Testis (tissue), 2 donors: ENCODE measurements at regions not wholly inside any gene's neighbourhood (a gene's known extent, or its start where the extent isn't known, plus 50 kb on each side); places are given as distances from the start of the nearest gene placed in this dataset.

Experiments used
- DNase-seq: peaks from one replicate; pipeline ENCODE4 v3.0.0-alpha.2; 2019
- H3K27ac ChIP-seq, 2 donors: fragments of 200-600 bp; sonication (generic); one replicate each; pipeline ENCODE4 v1.5.1; 2019
- H3K27me3 ChIP-seq: fragments of 200-600 bp; sonication (generic); one replicate; pipeline ENCODE4 v1.5.1; 2019
- H3K36me3 ChIP-seq: fragments of 200-600 bp; sonication (generic); one replicate; pipeline ENCODE4 v1.5.1; 2017; ENCODE audit warnings: low read depth; ENCODE audit errors: missing control alignments
- H3K4me1 ChIP-seq: fragments of 200-600 bp; sonication (generic); one replicate; pipeline ENCODE4 v1.5.1; 2019
- H3K4me3 ChIP-seq, 2 donors: fragments of 200-600 bp; sonication (generic); one replicate each; pipeline ENCODE4 v1.5.1; 2017 to 2019
- H3K9me3 ChIP-seq: fragments of 200-600 bp; sonication (generic); one replicate; pipeline ENCODE4 v1.5.1; 2017
- CTCF ChIP-seq, 3 experiments: fragments of 450-650 bp in 2 of 3; fragments of 200-600 bp in 1 of 3; sonication (generic) in 1 of 3; IDR thresholded peaks; one replicate each; pipeline ENCODE4 v1.5.1; 2016 to 2019; ENCODE audit warnings: antibody characterized with exemption in 3 of 3, mild to moderate bottlenecking in 2 of 3, moderate library complexity in 1 of 3
- POLR2A ChIP-seq: fragments of 450-650 bp; IDR thresholded peaks from one replicate; pipeline ENCODE4 v1.6.1; 2017; ENCODE audit warnings: antibody characterized with exemption, mild to moderate bottlenecking, moderate library complexity
- WGBS, 2 donors: methylation state at CpG; one replicate each; pipeline ENCODE4 v1.1.5; 2018; 5-methylcytosine and 5-hydroxymethylcytosine counted together
- intact Hi-C: fragments of 100-400 bp; cut with DNase I; formaldehyde crosslinking; loops from one replicate; pipeline ENCODE4 v1.15.1; 2023; ENCODE audit warnings: low total_unique reads

DNA sequence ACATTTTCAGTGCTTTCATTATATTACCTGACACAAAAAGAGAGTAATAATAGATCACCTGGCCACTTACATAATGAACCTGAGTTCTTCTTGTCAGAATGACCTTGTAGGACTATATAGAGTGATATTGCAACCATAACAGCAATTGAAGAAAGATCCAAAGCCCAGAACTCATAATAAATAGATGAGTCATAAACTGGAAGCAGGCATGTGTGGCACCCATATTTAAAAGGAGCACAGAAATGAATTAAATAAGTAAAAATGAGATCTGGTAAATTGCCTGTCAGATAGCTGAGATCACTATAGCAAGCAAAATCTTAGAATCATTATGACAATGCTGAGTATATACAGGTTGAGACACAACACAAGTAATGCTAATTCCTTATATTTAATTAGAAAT, 331.8 kb downstream of the AASDHPPT start:
- Histone ChIP-seq H3K27me3 (no peaks in the 10 kb centered on the region), H3K9me3 (no peaks in the 10 kb centered on the region), H3K27ac (no peak overlapping the region), H3K36me3 (no peaks in the 10 kb centered on the region), H3K4me1 (no peaks in the 10 kb centered on the region), H3K4me3 (no peak overlapping the region)
- DNase-seq = no peak
- intact Hi-C loops = no loop called here
- TF ChIP-seq POLR2A (no peak), CTCF (IDR thresholded peaks at IDR 0.05) (no peak)

DNA sequence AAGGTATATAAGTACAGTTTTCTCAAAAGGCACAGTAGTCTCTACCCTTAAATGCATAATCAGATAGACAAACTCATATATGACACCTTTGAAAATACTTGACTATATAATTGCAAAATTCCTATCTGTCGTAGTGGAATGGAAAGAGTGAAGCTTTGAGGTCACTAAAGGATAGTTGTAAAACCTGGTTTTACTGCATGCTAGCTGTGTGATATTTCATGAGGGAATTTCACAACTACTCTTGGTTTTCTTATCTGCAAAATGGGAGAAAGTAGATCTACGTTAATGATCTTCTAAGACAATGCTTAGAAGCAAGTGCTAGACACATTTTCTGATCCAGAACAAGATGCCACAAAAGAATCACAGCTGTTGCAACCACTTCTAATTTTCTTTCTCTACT, 332.2 kb downstream of the AASDHPPT start:
- Histone ChIP-seq H3K9me3 (no peaks in the 10 kb centered on the region), H3K4me1 (no peaks in the 10 kb centered on the region), H3K36me3 (no peaks in the 10 kb centered on the region), H3K27me3 (no peaks in the 10 kb centered on the region), H3K27ac (no peak overlapping the region), H3K4me3 (no peak overlapping the region)
- TF ChIP-seq CTCF (IDR thresholded peaks at IDR 0.05) (no peak), POLR2A (no peak)
- 83 to 88% methylated on average over 2 of the region's 2 CpGs for WGBS, 2 donors
- DNase-seq = no peak
- intact Hi-C loops = no loop called here

GRCh38 chr11:106410902-106411301, 333.4 kb downstream of the AASDHPPT start:
- Histone ChIP-seq H3K36me3 (no peaks in the 10 kb centered on the region), H3K9me3 (no peaks in the 10 kb centered on the region), H3K27me3 (no peaks in the 10 kb centered on the region), H3K27ac (no peak overlapping the region), H3K4me1 (no peaks in the 10 kb centered on the region), H3K4me3 (no peak overlapping the region)
- TF ChIP-seq CTCF (IDR thresholded peaks at IDR 0.05) (no peak), POLR2A (no peak)
- intact Hi-C loops = no loop called here
- WGBS, 2 donors = 95 to 96% methylated on average over 1 of the region's 1 CpG
- no peak for DNase-seq

GRCh38 chr11:106413222-106413621, 335.8 kb downstream of the AASDHPPT start:
- WGBS, 2 donors = 82 to 100% methylated on average over 1 of the region's 1 CpG
- H3K9me3 ChIP-seq = no peaks in the 10 kb centered on the region
- no peak for TF ChIP-seq POLR2A
- no peak for TF ChIP-seq CTCF (IDR thresholded peaks at IDR 0.05)
- intact Hi-C loops = no loop called here
- no peaks in the 10 kb centered on the region for H3K4me1 ChIP-seq
- no peaks in the 10 kb centered on the region for H3K27me3 ChIP-seq
- H3K4me3 ChIP-seq = no peak overlapping the region
- no peak overlapping the region for H3K27ac ChIP-seq
- H3K36me3 ChIP-seq = no peaks in the 10 kb centered on the region
- no peak for DNase-seq

GRCh38 chr11:106415510-106415909, 338.0 kb downstream of the AASDHPPT start:
- no peak for DNase-seq
- Histone ChIP-seq H3K9me3 (no peaks in the 10 kb centered on the region), H3K27ac (no peak overlapping the region), H3K4me1 (peaks cover 18% of the 10 kb centered on the region), H3K36me3 (no peaks in the 10 kb centered on the region), H3K4me3 (no peak overlapping the region), H3K27me3 (no peaks in the 10 kb centered on the region)
- no peak for TF ChIP-seq CTCF (IDR thresholded peaks at IDR 0.05)
- intact Hi-C loops = no loop called here
- 91% methylated on average over 5 of the region's 5 CpGs for WGBS, 2 donors
